ENCODE measurements at regions not wholly inside any gene's neighbourhood (a gene's known extent, or its start where the extent isn't known, plus 50 kb on each side); places are given as distances from the start of the nearest gene placed in this dataset.

DNA sequence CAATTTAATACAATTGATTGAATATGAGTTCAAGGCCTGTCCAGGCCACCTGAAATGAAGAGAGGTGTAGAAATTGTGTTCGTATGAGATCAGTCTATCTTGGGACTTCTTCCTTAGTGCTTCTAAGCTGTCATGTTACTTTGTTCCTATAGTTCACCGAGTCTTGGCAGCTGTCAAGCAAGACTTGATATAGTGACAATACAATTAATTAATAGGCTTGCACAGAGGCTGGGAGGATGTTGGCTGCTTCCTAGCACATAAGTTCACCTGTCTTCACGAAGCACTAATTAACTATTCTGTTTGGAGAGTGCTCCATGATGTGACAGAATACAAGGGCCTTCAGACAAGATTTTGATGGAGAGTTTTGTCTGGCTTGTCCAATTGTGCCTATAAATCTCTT lies 103.7 kb upstream of the CD96 start:
- Mint-ChIP-seq H3K4me3 (no peak overlapping the region), H3K4me1 (peaks cover 3% of the 10 kb centered on the region), H3K27me3 (ENCODE audit: low read depth) (no peaks in the 10 kb centered on the region), H3K9me3 (peaks cover 20% of the 10 kb centered on the region), H3K27ac (no peak overlapping the region), H3K36me3 (no peaks in the 10 kb centered on the region)
- TF ChIP-seq CTCF (IDR thresholded peaks at IDR 0.05; ENCODE audit: unreplicated experiment): no peak
- no peak for DNase-seq (ENCODE audit: low spot score in 2 of 2, unreplicated experiment in 2 of 2)

- H3K9me3 Mint-ChIP-seq: peaks cover 19% of the 10 kb centered on the region
- DNase-seq (ENCODE audit: low spot score in 2 of 2, unreplicated experiment in 2 of 2): no peak
- no peaks in the 10 kb centered on the region for H3K27me3 Mint-ChIP-seq (ENCODE audit: low read depth)
- no peaks in the 10 kb centered on the region for H3K4me1 Mint-ChIP-seq
- H3K27ac Mint-ChIP-seq: no peak overlapping the region
- no peak overlapping the region for H3K4me3 Mint-ChIP-seq
- no peak for TF ChIP-seq CTCF (IDR thresholded peaks at IDR 0.05; ENCODE audit: unreplicated experiment)
- H3K36me3 Mint-ChIP-seq: no peaks in the 10 kb centered on the region
Observed at GRCh38 chr3:111454551-111454950, 87.4 kb upstream of the CD96 start.

- peak overlapping the region; percentile 19 for H3K27ac Mint-ChIP-seq
- no peaks in the 10 kb centered on the region for H3K27me3 Mint-ChIP-seq (ENCODE audit: low read depth)
- H3K36me3 Mint-ChIP-seq: peaks cover 1% of the 10 kb centered on the region
- H3K4me1 Mint-ChIP-seq: peaks cover 17% of the 10 kb centered on the region
- H3K9me3 Mint-ChIP-seq: peaks cover 10% of the 10 kb centered on the region
- TF ChIP-seq CTCF (IDR thresholded peaks at IDR 0.05; ENCODE audit: unreplicated experiment): no peak
- H3K4me3 Mint-ChIP-seq: no peak overlapping the region
- DNase-seq (ENCODE audit: low spot score in 2 of 2, unreplicated experiment in 2 of 2): no peak
Observed at GRCh38 chr3:111465081-111465670, 76.8 kb upstream of the CD96 start.

- Mint-ChIP-seq H3K27ac (no peak overlapping the region), H3K27me3 (ENCODE audit: low read depth) (no peaks in the 10 kb centered on the region)
- no peak for TF ChIP-seq CTCF (IDR thresholded peaks at IDR 0.05; ENCODE audit: unreplicated experiment)
Observed at GRCh38 chr3:111470032-111470431, 72.0 kb upstream of the CD96 start.

GRCh38 chr3:111471831-111472230 lies 70.2 kb upstream of the CD96 start:
- no peak for TF ChIP-seq CTCF (IDR thresholded peaks at IDR 0.05; ENCODE audit: unreplicated experiment)
- H3K27me3 Mint-ChIP-seq (ENCODE audit: low read depth): no peaks in the 10 kb centered on the region
- no peak overlapping the region for H3K27ac Mint-ChIP-seq
- H3K4me1 Mint-ChIP-seq: peaks cover 20% of the 10 kb centered on the region
- H3K36me3 Mint-ChIP-seq: peaks cover 11% of the 10 kb centered on the region
- H3K9me3 Mint-ChIP-seq: peaks cover 31% of the 10 kb centered on the region
- no peak overlapping the region for H3K4me3 Mint-ChIP-seq
- DNase-seq (ENCODE audit: low spot score in 2 of 2, unreplicated experiment in 2 of 2): no peak

More at GRCh38 chr3:111470032-111470431, 72.0 kb upstream of the CD96 start:
- DNase-seq (ENCODE audit: low spot score in 2 of 2, unreplicated experiment in 2 of 2): no peak
- Mint-ChIP-seq H3K4me1 (peaks cover 22% of the 10 kb centered on the region), H3K4me3 (no peak overlapping the region), H3K36me3 (peaks cover 11% of the 10 kb centered on the region), H3K9me3 (peaks cover 31% of the 10 kb centered on the region)

- no peak for TF ChIP-seq CTCF (IDR thresholded peaks at IDR 0.05; ENCODE audit: unreplicated experiment)
- no peaks in the 10 kb centered on the region for H3K27me3 Mint-ChIP-seq (ENCODE audit: low read depth)
- H3K36me3 Mint-ChIP-seq: peaks cover 11% of the 10 kb centered on the region
- H3K27ac Mint-ChIP-seq: peak overlapping the region; percentile 6
- H3K4me3 Mint-ChIP-seq: no peak overlapping the region
- no peak for DNase-seq (ENCODE audit: low spot score in 2 of 2, unreplicated experiment in 2 of 2)
- H3K9me3 Mint-ChIP-seq: peaks cover 31% of the 10 kb centered on the region
- peaks cover 27% of the 10 kb centered on the region for H3K4me1 Mint-ChIP-seq
Observed at GRCh38 chr3:111472556-111472955, 69.4 kb upstream of the CD96 start.

Data from mesothelial cell of epicardium (in vitro differentiated cells).